DMS 273 (cell line): ENCODE measurements at regions not wholly inside any gene's neighbourhood (a gene's known extent, or its start where the extent isn't known, plus 50 kb on each side); places are given as distances from the start of the nearest gene placed in this dataset.

Experiments
- DNase-seq: peaks from one replicate; lab custom pipeline; 2025; ENCODE audit not compliant: unreplicated experiment; lab: John Stamatoyannopoulos, UW

GRCh38 chr1:96992871-96993270 lies 271.3 kb downstream of the PTBP2 start:
- no peak for DNase-seq

DNA sequence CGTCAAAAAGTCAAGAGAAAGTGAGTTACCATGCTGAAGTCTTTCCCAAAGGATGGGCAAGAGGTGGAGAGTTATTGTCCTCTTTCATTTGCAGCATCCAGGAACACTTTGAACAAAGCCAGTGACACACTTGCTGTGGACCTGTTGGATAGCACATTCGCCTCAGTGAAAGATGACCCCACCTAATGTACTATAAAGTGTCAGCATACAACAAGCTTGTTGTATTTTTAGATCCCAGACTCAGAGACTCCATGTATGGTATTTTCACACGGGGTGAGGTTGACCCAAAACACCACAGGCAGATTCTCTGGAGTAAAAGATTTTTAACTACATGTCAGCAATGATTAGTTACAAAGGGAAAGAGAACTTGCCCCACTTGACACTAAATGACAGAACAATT lies 273.8 kb downstream of the PTBP2 start:
- DNase-seq = no peak

DNA sequence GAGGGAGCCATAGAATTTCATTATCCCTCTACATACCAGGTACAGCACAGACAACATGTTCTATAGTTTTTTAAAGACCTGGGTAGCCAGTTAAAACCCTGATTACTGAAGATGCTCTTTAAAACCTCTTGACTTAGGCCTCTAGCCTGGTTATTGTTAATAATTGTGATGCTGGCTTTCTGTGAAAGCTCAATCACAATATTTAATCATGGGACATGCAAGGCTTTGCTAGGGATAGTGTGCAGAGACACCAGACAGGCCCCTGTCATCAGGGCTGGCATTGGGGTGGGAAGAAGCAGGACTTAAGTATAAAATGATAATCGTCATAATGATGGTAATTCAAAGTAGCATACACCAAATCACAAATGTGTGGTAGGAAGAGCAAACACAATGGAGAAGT lies 274.4 kb downstream of the PTBP2 start:
- DNase-seq = no peak

GRCh38 chr1:96997717-96998116 lies 276.1 kb downstream of the PTBP2 start:
- DNase-seq = no peak

DNA sequence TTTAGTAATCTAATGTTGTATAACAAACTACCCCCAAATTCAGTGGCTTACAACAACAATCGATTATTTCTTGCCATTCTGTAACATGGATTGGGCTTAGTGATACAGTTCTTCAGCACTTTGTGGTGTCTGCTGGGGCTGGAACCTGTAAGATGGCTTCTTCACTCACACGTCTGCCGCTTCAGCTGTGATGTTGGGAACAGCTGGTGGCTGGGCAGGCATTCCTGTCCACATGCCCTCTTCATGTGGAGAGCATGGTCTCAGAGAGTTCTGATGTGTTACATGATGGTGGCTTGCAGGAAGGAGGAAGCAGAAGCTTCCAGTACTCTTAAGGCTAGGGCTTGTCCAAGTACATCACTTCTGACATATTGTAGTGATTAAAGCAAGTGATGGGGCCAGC lies 276.9 kb downstream of the PTBP2 start:
- DNase-seq = no peak

DNA sequence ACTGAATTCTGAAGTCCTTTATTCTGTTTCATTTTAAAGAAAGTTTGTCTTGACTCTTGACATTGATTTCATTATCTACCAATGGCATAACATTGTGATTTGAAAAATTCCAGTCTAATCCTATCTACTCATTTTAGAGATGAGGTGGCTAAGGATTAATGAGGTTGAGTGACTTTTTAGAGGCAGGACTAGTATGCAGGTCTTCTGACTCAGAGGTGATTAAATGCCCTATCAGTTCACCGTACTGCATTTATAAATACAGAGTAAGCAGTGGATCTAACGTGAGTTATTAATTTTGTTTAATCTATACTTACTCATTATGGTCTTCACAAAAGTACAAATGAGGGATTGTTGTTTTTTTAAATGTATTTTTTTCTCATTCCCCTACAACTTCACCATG lies 277.6 kb downstream of the PTBP2 start:
- no peak for DNase-seq

GRCh38 chr1:97004054-97004453 lies 282.5 kb downstream of the PTBP2 start:
- DNase-seq = no peak

DNA sequence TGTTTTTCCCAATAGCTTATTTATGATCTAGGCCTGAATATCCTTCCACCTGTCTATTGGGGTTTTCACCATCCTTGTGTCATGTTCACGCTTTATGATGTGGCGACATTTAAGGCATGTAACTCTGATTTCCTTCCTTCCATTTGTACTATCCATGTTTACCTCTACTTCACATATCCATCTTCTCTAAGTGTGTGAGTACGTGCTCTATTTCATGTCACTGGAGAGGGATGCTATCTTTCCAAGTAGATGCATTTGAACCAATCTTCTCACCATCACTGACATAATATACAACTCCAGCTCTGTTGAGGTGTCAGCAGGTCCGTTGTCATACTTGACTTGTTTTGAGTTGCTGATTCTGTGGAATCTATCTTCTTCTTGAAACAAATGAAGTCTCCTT lies 283.2 kb downstream of the PTBP2 start:
- DNase-seq = no peak

GRCh38 chr1:97006044-97006661 lies 284.6 kb downstream of the PTBP2 start:
- peak; percentile 18 for DNase-seq

DNA sequence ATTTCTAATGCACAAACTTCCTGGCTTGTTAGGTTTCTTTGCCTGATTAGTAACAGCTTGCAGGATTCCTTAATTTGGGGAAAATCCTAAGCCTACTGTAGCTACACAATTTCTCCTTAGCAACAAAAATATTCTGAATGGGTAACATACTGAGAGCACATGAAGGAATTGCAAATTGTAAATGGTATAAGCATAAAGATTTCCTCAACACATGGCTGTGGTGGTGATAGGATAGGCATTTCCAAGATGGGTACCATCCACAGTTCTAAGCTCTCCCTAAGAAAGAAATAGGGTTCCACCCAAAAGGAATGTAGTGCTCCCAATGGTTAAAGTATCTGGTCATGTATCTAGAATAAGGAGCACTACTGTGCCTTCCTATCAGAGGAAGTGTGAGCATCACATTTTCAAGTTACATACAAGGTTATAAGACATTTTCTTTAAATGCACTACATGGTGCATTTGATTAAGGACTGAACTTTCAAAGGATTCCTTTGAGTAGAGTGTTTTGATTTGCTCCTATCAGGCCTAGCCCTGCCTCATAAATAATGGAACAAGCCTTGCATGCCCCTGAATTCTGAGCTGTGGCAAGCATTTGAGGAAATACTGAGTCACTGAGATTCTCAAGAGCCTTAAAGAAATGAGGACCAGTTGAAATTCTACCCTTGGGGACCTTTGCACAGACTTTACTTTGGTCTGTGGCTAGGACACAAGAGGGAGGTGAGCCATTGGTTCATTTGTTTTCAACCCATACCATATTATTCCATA lies 286.4 kb downstream of the PTBP2 start:
- no peak for DNase-seq

- no peak for DNase-seq
These were observed 289.1 kb downstream of the PTBP2 start for GRCh38 chr1:97010566-97011264.

DNA sequence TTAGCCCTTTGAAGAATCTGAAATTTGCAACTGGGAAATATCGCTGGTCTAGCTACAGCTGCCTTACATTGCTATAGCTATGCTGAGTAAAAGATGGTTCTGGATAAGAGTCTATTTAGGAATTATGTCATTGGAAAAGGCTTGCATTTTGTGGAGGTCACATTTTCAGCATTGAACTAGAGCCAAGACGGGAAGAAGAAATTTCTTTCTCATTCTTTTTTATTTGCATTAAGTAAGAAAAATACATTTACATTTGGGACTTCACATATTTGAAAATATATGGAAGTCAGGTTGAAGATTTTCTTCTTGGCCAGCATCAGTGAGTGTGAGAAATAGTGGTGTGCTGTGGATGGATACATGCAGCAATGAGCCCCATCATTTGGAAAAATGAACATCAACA lies 291.6 kb downstream of the PTBP2 start:
- no peak for DNase-seq

DNA sequence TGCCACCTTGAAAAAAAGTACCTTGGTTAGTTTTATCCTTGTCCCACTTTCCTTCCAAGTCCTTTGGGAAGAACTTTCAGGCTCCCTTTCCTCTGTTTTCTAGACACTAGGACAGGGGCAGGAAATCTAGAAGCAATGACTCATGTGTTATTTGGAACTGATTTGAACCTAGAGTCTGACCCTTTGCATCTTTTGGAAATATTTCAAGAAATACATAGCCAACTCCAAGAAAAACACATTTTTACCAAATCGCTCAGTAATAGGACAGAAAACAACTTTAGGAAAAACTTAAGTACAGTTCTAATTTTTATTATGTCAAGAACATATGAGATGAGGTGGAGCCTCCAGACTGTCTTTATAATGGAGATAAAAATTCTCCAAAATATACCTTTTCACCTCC lies 292.4 kb downstream of the PTBP2 start:
- no peak for DNase-seq

GRCh38 chr1:97014426-97014825 lies 292.8 kb downstream of the PTBP2 start:
- no peak for DNase-seq

GRCh38 chr1:97017895-97018294 lies 296.3 kb downstream of the PTBP2 start:
- peak; percentile 35 for DNase-seq
